ENCODE measurements at regions not wholly inside any gene's neighbourhood (a gene's known extent, or its start where the extent isn't known, plus 50 kb on each side); places are given as distances from the start of the nearest gene placed in this dataset.
"Not testable (repeated sequence)": the region's sequence is repeated elsewhere in the genome, so short reads cannot be mapped to it uniquely, and the experiment has no call there.

GRCh38 chr10:8659982-8660381 lies 605.5 kb downstream of the GATA3 start:
- DNase-seq (ENCODE audit: low read depth in 1 of 2, low spot score in 1 of 2) = no peak

- no peak for DNase-seq (ENCODE audit: low read depth in 1 of 2, low spot score in 1 of 2)
Observed at GRCh38 chr10:8661886-8662285, 607.4 kb downstream of the GATA3 start.

- DNase-seq (ENCODE audit: low read depth in 1 of 2, low spot score in 1 of 2) = no peak
Observed at GRCh38 chr10:8663131-8663530, 608.6 kb downstream of the GATA3 start.

- no peak for DNase-seq (ENCODE audit: low read depth in 1 of 2, low spot score in 1 of 2)
Observed at GRCh38 chr10:8665322-8665721, 610.8 kb downstream of the GATA3 start.

- DNase-seq (ENCODE audit: low read depth in 1 of 2, low spot score in 1 of 2) = no peak
Observed at GRCh38 chr10:8670461-8670860, 616.0 kb downstream of the GATA3 start.

- DNase-seq (ENCODE audit: low read depth in 1 of 2, low spot score in 1 of 2) = no peak
Observed at GRCh38 chr10:8674230-8674629, 619.7 kb downstream of the GATA3 start.

- DNase-seq (ENCODE audit: low read depth in 1 of 2, low spot score in 1 of 2) = no peak
Observed at GRCh38 chr10:8677642-8678041, 623.2 kb downstream of the GATA3 start.

- not testable (repeated sequence) for DNase-seq (ENCODE audit: low read depth in 1 of 2, low spot score in 1 of 2)
Observed at GRCh38 chr10:8684916-8685315, 630.4 kb downstream of the GATA3 start.

GRCh38 chr10:8688881-8689280 lies 634.4 kb downstream of the GATA3 start:
- no peak for DNase-seq (ENCODE audit: low read depth in 1 of 2, low spot score in 1 of 2)

GRCh38 chr10:8691498-8692017 lies 637.1 kb downstream of the GATA3 start:
- DNase-seq (ENCODE audit: low read depth in 1 of 2, low spot score in 1 of 2) = no peak

- not testable (repeated sequence) for DNase-seq (ENCODE audit: low read depth in 1 of 2, low spot score in 1 of 2)
Observed at GRCh38 chr10:8693635-8694034, 639.1 kb downstream of the GATA3 start.

- no peak for DNase-seq (ENCODE audit: low read depth in 1 of 2, low spot score in 1 of 2)
Observed at GRCh38 chr10:8696746-8697145, 642.3 kb downstream of the GATA3 start.

- no peak for DNase-seq (ENCODE audit: low read depth in 1 of 2, low spot score in 1 of 2)
Observed at GRCh38 chr10:8700689-8701088, 646.2 kb downstream of the GATA3 start.

- no peak for DNase-seq (ENCODE audit: low read depth in 1 of 2, low spot score in 1 of 2)
Observed at GRCh38 chr10:8702181-8702580, 647.7 kb downstream of the GATA3 start.

- DNase-seq (ENCODE audit: low read depth in 1 of 2, low spot score in 1 of 2) = no peak
Observed at GRCh38 chr10:8705415-8705814, 650.9 kb downstream of the GATA3 start.

GRCh38 chr10:8712656-8713055 lies 658.2 kb downstream of the GATA3 start:
- DNase-seq (ENCODE audit: low read depth in 1 of 2, low spot score in 1 of 2) = no peak

GRCh38 chr10:8719971-8720370 lies 665.5 kb downstream of the GATA3 start:
- no peak for DNase-seq (ENCODE audit: low read depth in 1 of 2, low spot score in 1 of 2)

- DNase-seq (ENCODE audit: low read depth in 1 of 2, low spot score in 1 of 2) = no peak
Observed at GRCh38 chr10:8721650-8722049, 667.2 kb downstream of the GATA3 start.

GRCh38 chr10:8722835-8723234 lies 668.3 kb downstream of the GATA3 start:
- no peak for DNase-seq (ENCODE audit: low read depth in 1 of 2, low spot score in 1 of 2)

- no peak for DNase-seq (ENCODE audit: low read depth in 1 of 2, low spot score in 1 of 2)
Observed at GRCh38 chr10:8725343-8725742, 670.9 kb downstream of the GATA3 start.

- DNase-seq (ENCODE audit: low read depth in 1 of 2, low spot score in 1 of 2) = no peak
Observed at GRCh38 chr10:8726084-8726778, 671.7 kb downstream of the GATA3 start.

- DNase-seq (ENCODE audit: low read depth in 1 of 2, low spot score in 1 of 2) = no peak
Observed at GRCh38 chr10:8726779-8727084, 672.2 kb downstream of the GATA3 start.
